ENCODE measurements at regions not wholly inside any gene's neighbourhood (a gene's known extent, or its start where the extent isn't known, plus 50 kb on each side); places are given as distances from the start of the nearest gene placed in this dataset.

- Histone ChIP-seq H3F3A (ENCODE audit: low read length, unreplicated experiment) (no peaks in the 10 kb centered on the region), H2AFZ (ENCODE audit: low read length) (no peak overlapping the region), H3K9me2 (replicated peaks; ENCODE audit: low read length) (no peaks in the 10 kb centered on the region), H3K36me3 (ENCODE audit: low read depth, low read length) (no peaks in the 10 kb centered on the region), H3K9ac (ENCODE audit: low read length) (no peak overlapping the region), H3K4me3 (ENCODE audit: low read length) (no peak overlapping the region), H3K4me2 (ENCODE audit: low read length) (no peak overlapping the region), H4K20me1 (ENCODE audit: low read length) (no peaks in the 10 kb centered on the region), H3K27me3 (ENCODE audit: low read length) (no peaks in the 10 kb centered on the region), H3K4me1 (ENCODE audit: insufficient read depth, low read length) (no peaks in the 10 kb centered on the region), H3K27ac (ENCODE audit: low read length) (no peak overlapping the region), H3K79me2 (ENCODE audit: low read length) (no peaks in the 10 kb centered on the region), H3K9me3 (ENCODE audit: low read length) (no peaks in the 10 kb centered on the region)
- TF ChIP-seq EZH2phosphoT487 (IDR thresholded peaks at IDR 0.05; ENCODE audit: borderline replicate concordance, low read length) (no peak), EZH2 (IDR thresholded peaks at IDR 0.05; ENCODE audit: low read length, unreplicated experiment) (no peak)
- TF ChIP-seq, protein P1, sequence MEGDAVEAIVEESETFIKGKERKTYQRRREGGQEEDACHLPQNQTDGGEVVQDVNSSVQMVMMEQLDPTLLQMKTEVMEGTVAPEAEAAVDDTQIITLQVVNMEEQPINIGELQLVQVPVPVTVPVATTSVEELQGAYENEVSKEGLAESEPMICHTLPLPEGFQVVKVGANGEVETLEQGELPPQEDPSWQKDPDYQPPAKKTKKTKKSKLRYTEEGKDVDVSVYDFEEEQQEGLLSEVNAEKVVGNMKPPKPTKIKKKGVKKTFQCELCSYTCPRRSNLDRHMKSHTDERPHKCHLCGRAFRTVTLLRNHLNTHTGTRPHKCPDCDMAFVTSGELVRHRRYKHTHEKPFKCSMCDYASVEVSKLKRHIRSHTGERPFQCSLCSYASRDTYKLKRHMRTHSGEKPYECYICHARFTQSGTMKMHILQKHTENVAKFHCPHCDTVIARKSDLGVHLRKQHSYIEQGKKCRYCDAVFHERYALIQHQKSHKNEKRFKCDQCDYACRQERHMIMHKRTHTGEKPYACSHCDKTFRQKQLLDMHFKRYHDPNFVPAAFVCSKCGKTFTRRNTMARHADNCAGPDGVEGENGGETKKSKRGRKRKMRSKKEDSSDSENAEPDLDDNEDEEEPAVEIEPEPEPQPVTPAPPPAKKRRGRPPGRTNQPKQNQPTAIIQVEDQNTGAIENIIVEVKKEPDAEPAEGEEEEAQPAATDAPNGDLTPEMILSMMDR (conservative IDR thresholded peaks at IDR 0.05; ENCODE audit: low read depth, low read length), result no peak
- intact Hi-C loops (cut with micrococcal nuclease), result no loop called here
- BruUV-seq (replicated peaks), result no TSS peak
- ATAC-seq (no peak), DNase-seq (no peak)
- POLR2A ChIA-PET (ENCODE audit: unreplicated experiment), result no interaction called here
- CTCF ChIA-PET, result no interaction called here
These were observed 280.2 kb downstream of the NOL4 start for GRCh38 chr18:33944493-33944892.

DNA sequence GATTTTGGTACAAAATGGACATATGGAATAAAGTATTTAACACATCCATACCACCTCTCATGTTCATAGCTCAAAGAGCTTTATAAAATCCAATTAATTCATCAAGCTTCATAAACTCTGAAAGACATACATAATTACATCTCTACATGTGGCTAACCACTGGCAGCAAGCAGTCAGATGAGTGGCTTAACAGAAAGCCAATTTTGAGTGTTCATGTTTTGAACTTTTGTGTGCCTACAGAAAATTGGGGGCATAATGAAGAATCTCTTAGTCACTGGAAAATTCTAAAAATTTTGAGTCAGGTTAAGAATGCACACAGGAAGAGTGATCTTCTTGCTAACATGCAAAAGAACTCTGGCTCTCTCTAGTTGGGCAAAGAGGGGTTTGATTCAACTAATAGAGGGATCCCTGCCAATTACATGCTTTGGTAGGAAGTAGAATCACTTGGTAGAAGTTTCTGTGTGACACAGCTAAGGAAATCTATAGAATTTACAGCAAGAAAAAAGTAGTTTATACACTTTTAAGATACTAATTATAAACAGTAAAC, 287.4 kb downstream of the NOL4 start:
- Histone ChIP-seq H2AFZ (ENCODE audit: low read length) (no peak overlapping the region), H3K9me2 (replicated peaks; ENCODE audit: low read length) (no peaks in the 10 kb centered on the region), H3F3A (ENCODE audit: low read length, unreplicated experiment) (no peaks in the 10 kb centered on the region), H3K9ac (ENCODE audit: low read length) (no peak overlapping the region), H3K36me3 (ENCODE audit: low read depth, low read length) (no peaks in the 10 kb centered on the region), H3K27ac (ENCODE audit: low read length) (no peak overlapping the region), H3K4me1 (ENCODE audit: insufficient read depth, low read length) (no peaks in the 10 kb centered on the region), H3K4me2 (ENCODE audit: low read length) (no peak overlapping the region), H4K20me1 (ENCODE audit: low read length) (no peaks in the 10 kb centered on the region), H3K9me3 (ENCODE audit: low read length) (no peaks in the 10 kb centered on the region), H3K4me3 (ENCODE audit: low read length) (no peak overlapping the region), H3K79me2 (ENCODE audit: low read length) (no peaks in the 10 kb centered on the region), H3K27me3 (ENCODE audit: low read length) (no peaks in the 10 kb centered on the region)
- DNase-seq (no peak), ATAC-seq (no peak)
- no TSS peak for BruUV-seq (replicated peaks)
- no peak for TF ChIP-seq EZH2 (IDR thresholded peaks at IDR 0.05; ENCODE audit: low read length, unreplicated experiment)
- TF ChIP-seq EZH2phosphoT487 (IDR thresholded peaks at IDR 0.05; ENCODE audit: borderline replicate concordance, low read length), result no peak
- TF ChIP-seq, protein P1 (conservative IDR thresholded peaks at IDR 0.05; ENCODE audit: low read depth, low read length), result no peak
- POLR2A ChIA-PET (ENCODE audit: unreplicated experiment), result no interaction called here
- intact Hi-C loops (cut with micrococcal nuclease), result no loop called here
- CTCF ChIA-PET, result no interaction called here

DNA sequence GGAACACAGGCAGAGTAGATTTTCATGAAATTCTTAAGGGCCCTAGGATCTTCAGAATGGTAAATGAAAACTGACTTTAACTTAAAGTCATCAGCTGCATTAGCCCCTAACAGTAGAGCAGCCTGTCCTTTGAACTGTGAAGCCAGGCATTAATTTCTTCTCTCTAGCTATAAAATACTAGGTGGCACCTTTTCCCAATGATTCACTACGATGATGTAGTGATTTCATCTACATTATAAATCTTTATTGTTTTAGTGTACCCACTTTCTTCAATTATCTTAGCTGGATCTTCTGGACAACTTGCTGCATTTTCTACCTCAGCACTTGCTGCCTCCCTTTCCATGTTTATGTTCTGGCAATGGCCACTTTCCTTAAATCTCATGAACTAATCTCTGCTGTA, 290.5 kb downstream of the NOL4 start:
- ChIA-PET CTCF (no interaction called here), POLR2A (ENCODE audit: unreplicated experiment) (no interaction called here)
- Histone ChIP-seq H3K4me2 (ENCODE audit: low read length) (no peak overlapping the region), H3K4me3 (ENCODE audit: low read length) (no peak overlapping the region), H4K20me1 (ENCODE audit: low read length) (no peaks in the 10 kb centered on the region), H3K79me2 (ENCODE audit: low read length) (no peaks in the 10 kb centered on the region), H2AFZ (ENCODE audit: low read length) (no peak overlapping the region), H3K9ac (ENCODE audit: low read length) (no peak overlapping the region), H3K27me3 (ENCODE audit: low read length) (no peaks in the 10 kb centered on the region), H3K9me2 (replicated peaks; ENCODE audit: low read length) (no peaks in the 10 kb centered on the region), H3K4me1 (ENCODE audit: insufficient read depth, low read length) (no peaks in the 10 kb centered on the region), H3K36me3 (ENCODE audit: low read depth, low read length) (no peaks in the 10 kb centered on the region), H3K9me3 (ENCODE audit: low read length) (no peaks in the 10 kb centered on the region), H3F3A (ENCODE audit: low read length, unreplicated experiment) (no peaks in the 10 kb centered on the region), H3K27ac (ENCODE audit: low read length) (no peak overlapping the region)
- DNase-seq, result no peak
- no TSS peak for BruUV-seq (replicated peaks)
- ATAC-seq, result no peak
- intact Hi-C loops (cut with micrococcal nuclease), result no loop called here
- TF ChIP-seq EZH2phosphoT487 (IDR thresholded peaks at IDR 0.05; ENCODE audit: borderline replicate concordance, low read length) (no peak), EZH2 (IDR thresholded peaks at IDR 0.05; ENCODE audit: low read length, unreplicated experiment) (no peak)
- TF ChIP-seq, protein P1 (conservative IDR thresholded peaks at IDR 0.05; ENCODE audit: low read depth, low read length), result no peak
